HG03571 (cell line): ENCODE measurements at regions not wholly inside any gene's neighbourhood (a gene's known extent, or its start where the extent isn't known, plus 50 kb on each side); places are given as distances from the start of the nearest gene placed in this dataset.
"Not testable (repeated sequence)": the region's sequence is repeated elsewhere in the genome, so short reads cannot be mapped to it uniquely, and the experiment has no call there.

Experiments
- ATAC-seq: cut with Tn5 transposase; IDR thresholded peaks from one replicate; pipeline ENCODE4 v1.9.1; 2021; ENCODE audit not compliant: unreplicated experiment

- ATAC-seq = not testable (repeated sequence)
Observed at GRCh38 chr18:38771620-38772019, 1206.0 kb upstream of the CELF4 start.

- ATAC-seq = no peak
Observed at GRCh38 chr18:38768504-38768903, 1202.9 kb upstream of the CELF4 start.

GRCh38 chr18:38759457-38759856 lies 1193.9 kb upstream of the CELF4 start:
- no peak for ATAC-seq

GRCh38 chr18:38756436-38756835 lies 1190.8 kb upstream of the CELF4 start:
- no peak for ATAC-seq

GRCh38 chr18:38752430-38752829 lies 1186.8 kb upstream of the CELF4 start:
- ATAC-seq = no peak

GRCh38 chr18:38751898-38752297 lies 1186.3 kb upstream of the CELF4 start:
- no peak for ATAC-seq

GRCh38 chr18:38751211-38751610 lies 1185.6 kb upstream of the CELF4 start:
- no peak for ATAC-seq

- ATAC-seq = no peak
Observed at GRCh38 chr18:38750751-38751150, 1185.2 kb upstream of the CELF4 start.

GRCh38 chr18:38747153-38747552 lies 1181.6 kb upstream of the CELF4 start:
- no peak for ATAC-seq

GRCh38 chr18:38720181-38720580 lies 1154.6 kb upstream of the CELF4 start:
- not testable (repeated sequence) for ATAC-seq

GRCh38 chr18:38718365-38718901 lies 1152.8 kb upstream of the CELF4 start:
- no peak for ATAC-seq

- ATAC-seq = no peak
Observed at GRCh38 chr18:38709122-38709521, 1143.5 kb upstream of the CELF4 start.

GRCh38 chr18:38706373-38706772 lies 1140.8 kb upstream of the CELF4 start:
- no peak for ATAC-seq

- no peak for ATAC-seq
Observed at GRCh38 chr18:38698088-38698487, 1132.5 kb upstream of the CELF4 start.

GRCh38 chr18:38695559-38696280 lies 1130.1 kb upstream of the CELF4 start:
- no peak for ATAC-seq

- ATAC-seq = no peak
Observed at GRCh38 chr18:38693104-38693503, 1127.5 kb upstream of the CELF4 start.

GRCh38 chr18:38690626-38691025 lies 1125.0 kb upstream of the CELF4 start:
- no peak for ATAC-seq

GRCh38 chr18:38688416-38688815 lies 1122.8 kb upstream of the CELF4 start:
- ATAC-seq = no peak

GRCh38 chr18:38670486-38670885 lies 1104.9 kb upstream of the CELF4 start:
- no peak for ATAC-seq

GRCh38 chr18:38664929-38665328 lies 1099.3 kb upstream of the CELF4 start:
- ATAC-seq = no peak

- no peak for ATAC-seq
Observed at GRCh38 chr18:38663682-38664081, 1098.1 kb upstream of the CELF4 start.

GRCh38 chr18:38663270-38663669 lies 1097.7 kb upstream of the CELF4 start:
- no peak for ATAC-seq

GRCh38 chr18:38654946-38655345 lies 1089.3 kb upstream of the CELF4 start:
- ATAC-seq = no peak
